Activated naive CD8-positive, alpha-beta T cell (primary cell): ENCODE measurements at regions not wholly inside any gene's neighbourhood (a gene's known extent, or its start where the extent isn't known, plus 50 kb on each side); places are given as distances from the start of the nearest gene placed in this dataset.
"Not testable (repeated sequence)": the region's sequence is repeated elsewhere in the genome, so short reads cannot be mapped to it uniquely, and the experiment has no call there.

Experiments used
- H3K27ac Mint-ChIP-seq: one replicate; pipeline ENCODE4 v1.8.0; 2021; ENCODE audit warnings: mixed read lengths
- H3K27me3 Mint-ChIP-seq: one replicate; pipeline ENCODE4 v1.8.0; 2021; ENCODE audit warnings: mixed read lengths
- H3K36me3 Mint-ChIP-seq: one replicate; pipeline ENCODE4 v1.8.0; 2021; ENCODE audit warnings: mixed read lengths
- H3K4me1 Mint-ChIP-seq: one replicate; pipeline ENCODE4 v1.8.0; 2021; ENCODE audit warnings: low read depth, mixed read lengths
- H3K4me3 Mint-ChIP-seq: one replicate; pipeline ENCODE4 v1.8.0; 2021; ENCODE audit warnings: mild to moderate bottlenecking, mixed read lengths
- H3K9me3 Mint-ChIP-seq: one replicate; pipeline ENCODE4 v1.8.0; 2021; ENCODE audit warnings: low read depth, mixed read lengths

DNA sequence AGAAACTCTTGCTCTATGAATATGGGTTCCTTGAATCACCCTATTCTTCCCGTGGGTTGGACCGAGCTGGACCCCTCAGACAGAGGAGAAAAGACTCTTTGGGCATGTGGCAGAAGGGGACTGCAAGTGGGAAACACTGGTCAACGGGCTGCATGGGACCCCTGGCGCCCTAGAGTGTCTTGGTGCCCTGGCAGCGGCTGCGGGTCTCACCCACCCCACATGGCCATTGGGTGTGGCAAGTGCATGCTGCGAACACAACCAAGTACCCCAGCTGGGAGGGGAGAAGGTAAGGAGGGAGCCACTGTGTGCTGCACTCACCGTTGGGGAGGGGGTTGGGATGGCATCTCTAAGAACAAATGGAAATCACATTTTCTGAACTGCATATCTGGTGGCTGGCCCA is 438.8 kb upstream of the EYS start:
- Mint-ChIP-seq H3K27ac (no peak overlapping the region), H3K36me3 (no peaks in the 10 kb centered on the region), H3K4me1 (no peaks in the 10 kb centered on the region), H3K27me3 (no peaks in the 10 kb centered on the region), H3K9me3 (peaks cover 3% of the 10 kb centered on the region), H3K4me3 (no peak overlapping the region)

- Mint-ChIP-seq H3K4me1 (no peaks in the 10 kb centered on the region), H3K27ac (no peak overlapping the region), H3K36me3 (no peaks in the 10 kb centered on the region), H3K9me3 (peaks cover 7% of the 10 kb centered on the region), H3K27me3 (no peaks in the 10 kb centered on the region), H3K4me3 (no peak overlapping the region)
These were observed 427.0 kb upstream of the EYS start for GRCh38 chr6:66134021-66134420.

DNA sequence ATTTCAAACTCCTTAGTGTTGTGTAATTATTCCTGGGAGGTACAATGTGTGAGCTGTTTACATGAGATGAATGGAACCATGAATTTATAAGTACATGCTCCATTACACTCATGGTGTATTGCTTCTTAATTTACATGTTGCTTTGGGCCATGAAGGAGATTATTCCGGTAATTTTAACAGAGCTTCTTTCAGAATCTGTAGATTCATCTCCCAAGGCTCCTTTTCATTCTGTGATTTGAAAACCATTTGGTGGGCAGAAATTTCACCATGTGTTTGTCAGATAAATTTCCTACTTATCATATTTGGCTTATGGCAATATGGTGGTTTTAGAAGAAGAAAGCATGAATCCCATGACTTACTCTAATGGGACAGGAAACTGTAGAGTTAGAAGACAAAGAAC is 421.6 kb upstream of the EYS start:
- Mint-ChIP-seq H3K4me1 (no peaks in the 10 kb centered on the region), H3K36me3 (no peaks in the 10 kb centered on the region), H3K27ac (no peak overlapping the region)

GRCh38 chr6:66128243-66128642 is 421.2 kb upstream of the EYS start:
- Mint-ChIP-seq H3K4me1 (no peaks in the 10 kb centered on the region), H3K36me3 (no peaks in the 10 kb centered on the region), H3K4me3 (no peak overlapping the region), H3K27ac (no peak overlapping the region), H3K27me3 (no peaks in the 10 kb centered on the region), H3K9me3 (peaks cover 7% of the 10 kb centered on the region)

More for the DNA sequence above, 421.6 kb upstream of the EYS start:
- Mint-ChIP-seq H3K27me3 (no peaks in the 10 kb centered on the region), H3K4me3 (no peak overlapping the region), H3K9me3 (peaks cover 10% of the 10 kb centered on the region)

DNA sequence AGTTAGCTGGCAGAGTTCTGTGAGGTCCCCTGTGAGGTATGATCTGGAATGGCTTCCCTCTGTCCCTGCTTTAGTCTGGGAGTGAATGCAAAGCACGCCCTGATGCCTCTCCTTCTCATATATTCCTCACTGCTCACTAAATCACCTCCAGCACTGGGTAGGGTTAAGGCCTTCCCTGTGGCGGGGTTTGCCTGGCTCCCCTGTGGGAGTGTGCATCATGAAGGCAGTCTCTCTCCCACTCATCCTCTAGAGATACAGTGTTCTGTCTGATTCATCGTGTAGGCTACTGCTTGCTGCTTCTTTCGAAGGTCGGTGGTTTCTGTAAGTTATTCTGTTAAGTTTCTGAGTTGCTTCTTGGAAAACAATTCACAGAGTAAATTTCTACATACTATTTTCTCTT is 420.0 kb upstream of the EYS start:
- Mint-ChIP-seq H3K4me3 (no peak overlapping the region), H3K27me3 (no peaks in the 10 kb centered on the region), H3K27ac (no peak overlapping the region), H3K4me1 (no peaks in the 10 kb centered on the region), H3K36me3 (no peaks in the 10 kb centered on the region), H3K9me3 (peaks cover 11% of the 10 kb centered on the region)

- Mint-ChIP-seq H3K9me3 (peaks cover 16% of the 10 kb centered on the region), H3K36me3 (no peaks in the 10 kb centered on the region), H3K27me3 (no peaks in the 10 kb centered on the region), H3K27ac (no peak overlapping the region), H3K4me3 (no peak overlapping the region), H3K4me1 (no peaks in the 10 kb centered on the region)
These were observed 419.3 kb upstream of the EYS start for GRCh38 chr6:66126358-66126757.

GRCh38 chr6:66103954-66104353 is 396.9 kb upstream of the EYS start:
- Mint-ChIP-seq H3K4me3 (no peak overlapping the region), H3K36me3 (no peaks in the 10 kb centered on the region), H3K27me3 (no peaks in the 10 kb centered on the region), H3K27ac (no peak overlapping the region), H3K9me3 (peaks cover 13% of the 10 kb centered on the region), H3K4me1 (no peaks in the 10 kb centered on the region)

DNA sequence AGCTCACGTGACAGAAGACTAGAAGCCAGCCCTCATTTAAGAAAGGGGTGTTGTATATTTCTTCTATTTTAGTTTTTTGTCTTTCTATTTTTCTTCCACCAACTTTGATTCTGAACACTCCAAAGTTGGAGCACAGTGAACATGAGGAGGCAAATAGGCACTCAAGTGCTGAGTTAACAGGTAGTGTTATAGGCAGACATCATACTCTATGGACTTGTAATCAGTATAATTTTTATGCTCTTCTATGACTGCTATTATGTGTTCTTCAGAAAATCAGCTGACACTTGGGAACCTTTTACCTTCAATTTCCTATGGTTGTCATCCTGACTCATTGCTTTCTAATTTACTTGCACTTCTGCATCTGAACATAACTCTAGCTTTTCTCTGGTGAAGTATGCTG is 396.3 kb upstream of the EYS start:
- Mint-ChIP-seq H3K9me3 (peaks cover 13% of the 10 kb centered on the region), H3K27me3 (no peaks in the 10 kb centered on the region), H3K36me3 (no peaks in the 10 kb centered on the region)

DNA sequence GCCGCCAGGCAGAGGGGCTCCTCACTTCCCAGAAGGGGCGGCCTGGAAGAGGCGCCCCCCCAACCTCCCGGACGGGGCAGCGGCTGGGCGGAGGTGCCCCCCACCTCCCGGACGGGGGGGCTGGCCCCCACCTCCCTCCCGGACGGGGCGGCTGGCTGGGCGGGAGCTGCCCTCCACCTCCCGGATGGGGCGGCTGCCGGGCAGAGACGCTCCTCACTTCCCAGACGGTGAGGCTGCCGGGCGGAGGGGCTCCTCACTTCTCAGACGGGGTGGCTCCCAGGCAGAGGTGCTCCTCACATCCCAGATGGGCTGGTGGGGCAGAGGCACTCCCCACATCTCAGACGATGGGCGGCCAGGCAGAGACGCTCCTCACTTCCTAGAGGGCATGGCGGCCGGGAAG is 389.7 kb upstream of the EYS start:
- Mint-ChIP-seq H3K27me3 (no peaks in the 10 kb centered on the region), H3K27ac (no peak overlapping the region), H3K36me3 (no peaks in the 10 kb centered on the region), H3K4me3 (no peak overlapping the region), H3K4me1 (no peaks in the 10 kb centered on the region), H3K9me3 (peaks cover 12% of the 10 kb centered on the region)

More for the DNA sequence above, 396.3 kb upstream of the EYS start:
- Mint-ChIP-seq H3K27ac (no peak overlapping the region), H3K4me1 (no peaks in the 10 kb centered on the region), H3K4me3 (no peak overlapping the region)

DNA sequence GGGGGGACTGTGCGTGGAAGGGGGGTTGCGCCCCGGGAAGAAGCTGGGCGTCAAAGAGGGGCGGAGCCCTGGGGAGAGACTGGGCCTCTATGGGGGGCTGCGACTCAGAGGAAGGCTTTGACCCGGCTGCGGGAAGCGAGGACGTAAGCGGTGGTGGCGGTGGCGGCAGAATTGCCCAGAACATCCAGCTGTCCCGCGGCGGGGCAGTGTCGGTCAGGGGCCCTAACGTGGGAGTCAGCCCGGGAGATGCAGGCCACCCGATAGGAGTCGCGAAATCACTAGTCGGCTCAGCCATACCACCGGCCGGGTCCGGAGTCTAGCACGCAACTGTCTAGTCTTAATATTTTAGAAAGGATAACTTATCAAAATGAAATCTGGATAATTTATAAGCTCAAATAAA is 387.6 kb upstream of the EYS start:
- Mint-ChIP-seq H3K4me3 (no peak overlapping the region), H3K4me1 (no peaks in the 10 kb centered on the region), H3K36me3 (no peaks in the 10 kb centered on the region), H3K9me3 (peaks cover 13% of the 10 kb centered on the region), H3K27me3 (no peaks in the 10 kb centered on the region), H3K27ac (no peak overlapping the region)

- not testable (repeated sequence) for H3K36me3 Mint-ChIP-seq, H3K4me1 Mint-ChIP-seq, H3K4me3 Mint-ChIP-seq, H3K27ac Mint-ChIP-seq, H3K27me3 Mint-ChIP-seq
- peaks cover 25% of the 10 kb centered on the region for H3K9me3 Mint-ChIP-seq
These were observed 385.3 kb upstream of the EYS start for GRCh38 chr6:66092306-66092705.

- Mint-ChIP-seq H3K9me3 (peaks cover 35% of the 10 kb centered on the region), H3K27me3 (no peaks in the 10 kb centered on the region), H3K4me1 (no peaks in the 10 kb centered on the region), H3K27ac (no peak overlapping the region), H3K36me3 (no peaks in the 10 kb centered on the region), H3K4me3 (no peak overlapping the region)
These were observed 379.5 kb upstream of the EYS start for GRCh38 chr6:66086532-66086931.

DNA sequence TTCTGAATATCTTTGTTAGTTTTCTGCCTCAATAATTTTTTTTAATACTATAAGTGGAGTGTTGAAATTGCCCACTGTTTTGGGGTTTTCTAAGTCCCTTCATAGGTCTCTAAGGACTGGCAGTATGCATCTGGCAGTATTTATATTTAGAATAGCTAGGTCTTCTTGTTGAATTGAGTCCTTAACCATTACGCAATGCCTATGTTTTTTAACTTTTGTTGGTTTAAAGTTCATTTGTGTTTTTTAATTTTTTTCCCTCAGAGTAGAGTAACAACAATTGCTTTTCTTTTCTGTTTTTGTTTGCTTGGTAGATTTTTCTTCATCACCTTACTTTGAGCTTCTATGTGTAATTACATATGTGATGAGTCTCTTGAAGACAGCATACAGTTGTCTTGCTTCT is 375.9 kb upstream of the EYS start:
- Mint-ChIP-seq H3K9me3 (peaks cover 26% of the 10 kb centered on the region), H3K36me3 (no peaks in the 10 kb centered on the region), H3K4me1 (no peaks in the 10 kb centered on the region), H3K27me3 (no peaks in the 10 kb centered on the region), H3K4me3 (no peak overlapping the region), H3K27ac (no peak overlapping the region)

- Mint-ChIP-seq H3K36me3 (no peaks in the 10 kb centered on the region), H3K4me1 (no peaks in the 10 kb centered on the region), H3K9me3 (peaks cover 8% of the 10 kb centered on the region), H3K27me3 (no peaks in the 10 kb centered on the region), H3K4me3 (no peak overlapping the region), H3K27ac (no peak overlapping the region)
These were observed 361.9 kb upstream of the EYS start for GRCh38 chr6:66068907-66069306.

DNA sequence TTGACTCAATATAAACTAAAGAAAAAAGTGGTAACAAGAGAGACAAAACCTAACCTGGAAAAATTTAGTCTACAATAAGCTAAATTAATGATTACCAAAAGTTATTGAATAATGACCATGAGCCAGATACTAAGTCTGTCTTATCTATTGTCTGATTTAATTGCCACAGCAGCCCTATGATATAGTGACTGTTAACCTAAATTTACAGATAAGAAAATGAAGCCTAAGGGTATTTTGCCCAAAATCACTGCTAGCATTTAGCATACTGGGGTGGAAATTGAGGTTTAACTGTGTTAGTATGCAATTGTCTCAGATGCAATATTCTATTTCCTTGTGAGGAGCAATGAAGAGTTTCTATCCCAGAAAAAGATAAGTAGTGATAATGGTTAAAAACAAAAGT is 361.0 kb upstream of the EYS start:
- H3K4me1 Mint-ChIP-seq: no peaks in the 10 kb centered on the region
- no peak overlapping the region for H3K4me3 Mint-ChIP-seq
- H3K27ac Mint-ChIP-seq: no peak overlapping the region
- no peaks in the 10 kb centered on the region for H3K27me3 Mint-ChIP-seq
- peaks cover 7% of the 10 kb centered on the region for H3K9me3 Mint-ChIP-seq
- no peaks in the 10 kb centered on the region for H3K36me3 Mint-ChIP-seq

- Mint-ChIP-seq H3K4me1 (no peaks in the 10 kb centered on the region), H3K27ac (no peak overlapping the region), H3K4me3 (no peak overlapping the region), H3K36me3 (no peaks in the 10 kb centered on the region), H3K27me3 (no peaks in the 10 kb centered on the region), H3K9me3 (peaks cover 4% of the 10 kb centered on the region)
These were observed 358.3 kb upstream of the EYS start for GRCh38 chr6:66065313-66065712.

DNA sequence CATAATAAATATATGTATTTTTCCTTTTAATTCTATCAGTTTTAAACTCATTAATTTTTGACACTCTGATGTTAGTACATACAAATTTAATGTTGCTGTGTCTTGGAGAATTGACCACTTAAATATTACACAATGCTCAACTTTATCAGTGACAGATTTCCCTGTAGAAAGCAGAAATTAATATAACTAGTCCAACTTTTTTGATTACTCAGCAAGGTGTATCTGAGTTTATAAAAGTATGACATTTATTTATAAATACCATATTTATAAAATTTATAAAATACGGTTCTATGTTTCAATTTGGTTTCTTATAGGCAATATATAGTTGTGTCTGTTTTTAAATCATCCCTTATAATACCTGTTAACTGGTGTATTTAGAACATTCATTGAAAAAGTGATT is 350.0 kb upstream of the EYS start:
- Mint-ChIP-seq H3K9me3 (peaks cover 6% of the 10 kb centered on the region), H3K36me3 (no peaks in the 10 kb centered on the region), H3K27me3 (no peaks in the 10 kb centered on the region), H3K4me3 (no peak overlapping the region), H3K27ac (no peak overlapping the region), H3K4me1 (no peaks in the 10 kb centered on the region)
